Mammary epithelial cell (primary cell): ENCODE measurements at regions not wholly inside any gene's neighbourhood (a gene's known extent, or its start where the extent isn't known, plus 50 kb on each side); places are given as distances from the start of the nearest gene placed in this dataset.

Experiments
- EZH2 ChIP-seq: IDR thresholded peaks from 2 replicates; pipeline ENCODE4 v1.6.1; 2012; ENCODE audit warnings: low read length, inconsistent platforms, borderline replicate concordance
- TF ChIP-seq, protein P1 (sequence below), 2 donors: IDR thresholded peaks in 1 of 2; conservative IDR thresholded peaks in 1 of 2; 2 replicates each; pipeline ENCODE4 v1.5.1; 2011 to 2012; ENCODE audit warnings: inconsistent platforms in 2 of 2, low read length in 2 of 2, mild to moderate bottlenecking in 2 of 2, control low read depth in 1 of 2, low read depth in 1 of 2; ENCODE audit not compliant: insufficient read depth in 1 of 2; ENCODE audit errors: extremely low read depth in 1 of 2

DNA sequence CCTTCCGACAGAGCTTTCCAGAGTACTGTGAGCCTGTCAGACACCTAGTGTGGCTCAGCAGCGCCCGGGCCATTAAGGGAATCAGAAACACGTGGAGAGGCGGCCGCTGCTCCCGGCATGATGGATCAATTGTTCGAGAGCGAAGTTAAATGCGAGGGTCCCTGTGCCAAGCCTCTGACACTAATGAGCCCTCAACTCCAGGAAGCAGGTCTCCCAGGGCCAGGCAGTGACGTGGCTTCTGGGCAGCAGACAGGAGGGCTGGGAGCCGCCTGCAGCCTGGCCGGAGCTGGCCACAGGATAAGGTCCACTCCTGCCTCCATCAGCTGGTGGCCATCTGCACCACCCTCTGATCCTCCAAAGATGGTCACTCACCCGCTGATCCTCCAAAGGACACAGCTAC lies 67.5 kb upstream of the CLDN14 start:
- TF ChIP-seq, protein P1, sequence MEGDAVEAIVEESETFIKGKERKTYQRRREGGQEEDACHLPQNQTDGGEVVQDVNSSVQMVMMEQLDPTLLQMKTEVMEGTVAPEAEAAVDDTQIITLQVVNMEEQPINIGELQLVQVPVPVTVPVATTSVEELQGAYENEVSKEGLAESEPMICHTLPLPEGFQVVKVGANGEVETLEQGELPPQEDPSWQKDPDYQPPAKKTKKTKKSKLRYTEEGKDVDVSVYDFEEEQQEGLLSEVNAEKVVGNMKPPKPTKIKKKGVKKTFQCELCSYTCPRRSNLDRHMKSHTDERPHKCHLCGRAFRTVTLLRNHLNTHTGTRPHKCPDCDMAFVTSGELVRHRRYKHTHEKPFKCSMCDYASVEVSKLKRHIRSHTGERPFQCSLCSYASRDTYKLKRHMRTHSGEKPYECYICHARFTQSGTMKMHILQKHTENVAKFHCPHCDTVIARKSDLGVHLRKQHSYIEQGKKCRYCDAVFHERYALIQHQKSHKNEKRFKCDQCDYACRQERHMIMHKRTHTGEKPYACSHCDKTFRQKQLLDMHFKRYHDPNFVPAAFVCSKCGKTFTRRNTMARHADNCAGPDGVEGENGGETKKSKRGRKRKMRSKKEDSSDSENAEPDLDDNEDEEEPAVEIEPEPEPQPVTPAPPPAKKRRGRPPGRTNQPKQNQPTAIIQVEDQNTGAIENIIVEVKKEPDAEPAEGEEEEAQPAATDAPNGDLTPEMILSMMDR (conservative IDR thresholded peaks at IDR 0.05 in 1 of 2, IDR thresholded peaks at IDR 0.05 in 1 of 2; ENCODE audit: extremely low read depth in 1 of 2, insufficient read depth in 1 of 2, low read depth in 1 of 2, low read length in 2 of 2): no peak
- TF ChIP-seq EZH2: no peak
